ENCODE measurements at regions not wholly inside any gene's neighbourhood (a gene's known extent, or its start where the extent isn't known, plus 50 kb on each side); places are given as distances from the start of the nearest gene placed in this dataset.
"Not testable (repeated sequence)": the region's sequence is repeated elsewhere in the genome, so short reads cannot be mapped to it uniquely, and the experiment has no call there.

DNA sequence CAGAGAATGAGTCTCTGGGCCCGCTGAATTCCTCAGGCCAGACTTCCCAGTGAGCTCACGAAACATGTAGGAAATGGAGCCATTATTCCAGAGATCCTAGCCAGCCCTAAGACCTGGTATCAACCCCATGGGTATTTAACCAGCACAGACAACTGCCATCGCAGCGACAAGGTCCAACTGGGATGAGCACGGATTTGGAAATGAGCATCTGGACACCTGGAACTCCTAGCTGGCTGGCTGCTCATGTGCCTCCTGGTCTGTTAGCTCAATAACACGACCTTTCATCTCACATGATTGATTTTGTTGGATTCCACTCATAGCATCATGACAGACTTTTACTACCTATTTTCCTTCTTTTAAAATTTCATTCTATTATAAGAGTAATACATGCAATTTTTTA, 51.0 kb downstream of the POU3F3 start:
- DNase-seq (ENCODE audit: low read depth in 3 of 3) = no peak

- no peak for DNase-seq (ENCODE audit: low read depth in 3 of 3)
These were observed 55.4 kb downstream of the POU3F3 start for GRCh38 chr2:104909317-104909716.

- no peak for DNase-seq (ENCODE audit: low read depth in 3 of 3)
These were observed 60.6 kb downstream of the POU3F3 start for GRCh38 chr2:104914509-104914908.

GRCh38 chr2:104915107-104915793, 61.3 kb downstream of the POU3F3 start:
- no peak for DNase-seq (ENCODE audit: low read depth in 3 of 3)

- DNase-seq (ENCODE audit: low read depth in 3 of 3) = no peak
These were observed 65.2 kb downstream of the POU3F3 start for GRCh38 chr2:104919127-104919526.

DNA sequence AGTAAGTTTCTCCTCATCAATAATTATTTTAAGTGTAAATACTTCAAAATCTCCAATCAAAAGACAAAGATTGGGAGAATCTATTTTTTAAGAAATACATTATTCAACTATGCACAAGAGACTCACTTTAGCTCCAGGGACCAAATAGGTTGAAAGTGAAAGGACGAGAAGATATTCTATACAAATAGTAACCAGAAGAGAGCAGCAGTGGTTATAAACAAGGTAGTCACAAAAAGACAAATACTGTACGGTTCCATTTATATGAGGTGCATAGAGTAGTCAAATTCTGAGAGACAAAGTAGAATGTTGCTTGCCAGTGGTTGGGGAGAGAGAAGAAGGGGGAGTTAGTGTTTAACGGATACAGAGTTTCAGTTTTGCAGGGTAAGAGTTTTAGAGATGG, 69.8 kb downstream of the POU3F3 start:
- no peak for DNase-seq (ENCODE audit: low read depth in 3 of 3)

- DNase-seq (ENCODE audit: low read depth in 3 of 3) = no peak
These were observed 75.7 kb downstream of the POU3F3 start for GRCh38 chr2:104929663-104930062.

DNA sequence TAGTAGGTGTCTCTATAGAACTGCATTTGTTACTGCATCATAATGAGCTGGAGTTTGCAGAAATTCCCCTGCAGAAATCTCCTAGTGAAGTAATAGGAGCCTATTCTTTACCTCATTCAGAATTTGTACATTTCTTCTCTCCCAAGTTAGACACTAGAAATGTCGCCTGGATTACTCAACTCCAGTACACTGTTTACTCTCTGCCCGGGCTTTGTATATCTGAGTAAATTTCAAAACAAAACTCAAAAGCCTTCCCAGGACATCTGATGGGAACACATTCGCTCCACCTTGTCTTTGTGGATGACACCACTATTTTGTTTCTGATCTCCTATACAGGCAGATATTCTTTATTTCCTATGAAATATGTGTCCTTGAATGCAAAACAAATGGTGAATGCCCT, 76.8 kb downstream of the POU3F3 start:
- no peak for DNase-seq (ENCODE audit: low read depth in 3 of 3)

GRCh38 chr2:104932243-104932642, 78.3 kb downstream of the POU3F3 start:
- DNase-seq (ENCODE audit: low read depth in 3 of 3) = no peak

GRCh38 chr2:104933151-104933917, 79.4 kb downstream of the POU3F3 start:
- DNase-seq (ENCODE audit: low read depth in 3 of 3) = no peak

GRCh38 chr2:104936527-104936926, 82.6 kb downstream of the POU3F3 start:
- no peak for DNase-seq (ENCODE audit: low read depth in 3 of 3)

DNA sequence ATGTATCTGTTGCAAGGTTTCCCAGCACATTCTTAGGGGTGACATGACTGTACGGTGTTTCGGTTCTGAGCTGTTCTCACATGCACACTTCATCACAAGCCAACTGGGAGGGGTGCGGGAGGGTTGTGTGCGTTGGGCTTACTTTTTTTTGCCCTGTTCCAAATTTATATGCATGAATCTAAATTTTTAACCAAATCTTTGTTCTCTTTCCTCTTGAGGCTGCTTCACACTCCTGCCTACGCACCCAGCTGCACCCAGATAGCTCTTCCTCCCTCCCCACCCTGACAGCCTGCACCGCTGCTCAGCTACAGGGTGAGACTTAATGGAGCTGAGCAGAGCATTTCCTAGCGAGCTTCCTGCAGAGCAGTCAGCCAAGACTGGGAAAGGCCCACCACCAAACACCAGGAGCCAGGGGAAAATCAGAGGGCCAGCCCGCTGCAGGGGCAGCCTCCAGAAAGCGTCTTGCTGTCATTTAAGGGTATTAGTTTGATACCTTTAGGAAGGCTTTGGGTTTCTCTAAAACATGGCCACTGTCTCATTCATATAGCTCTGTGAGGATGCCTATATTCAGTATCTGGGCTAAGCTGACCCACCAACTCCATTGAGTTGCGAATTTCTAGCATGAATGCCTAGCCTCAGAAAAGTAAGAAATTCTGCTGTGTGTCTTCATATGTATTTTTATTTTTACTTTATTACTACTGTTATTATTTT, 84.5 kb downstream of the POU3F3 start:
- DNase-seq (ENCODE audit: low read depth in 3 of 3) = peak in 1 of 3 experiments; percentile 18

DNA sequence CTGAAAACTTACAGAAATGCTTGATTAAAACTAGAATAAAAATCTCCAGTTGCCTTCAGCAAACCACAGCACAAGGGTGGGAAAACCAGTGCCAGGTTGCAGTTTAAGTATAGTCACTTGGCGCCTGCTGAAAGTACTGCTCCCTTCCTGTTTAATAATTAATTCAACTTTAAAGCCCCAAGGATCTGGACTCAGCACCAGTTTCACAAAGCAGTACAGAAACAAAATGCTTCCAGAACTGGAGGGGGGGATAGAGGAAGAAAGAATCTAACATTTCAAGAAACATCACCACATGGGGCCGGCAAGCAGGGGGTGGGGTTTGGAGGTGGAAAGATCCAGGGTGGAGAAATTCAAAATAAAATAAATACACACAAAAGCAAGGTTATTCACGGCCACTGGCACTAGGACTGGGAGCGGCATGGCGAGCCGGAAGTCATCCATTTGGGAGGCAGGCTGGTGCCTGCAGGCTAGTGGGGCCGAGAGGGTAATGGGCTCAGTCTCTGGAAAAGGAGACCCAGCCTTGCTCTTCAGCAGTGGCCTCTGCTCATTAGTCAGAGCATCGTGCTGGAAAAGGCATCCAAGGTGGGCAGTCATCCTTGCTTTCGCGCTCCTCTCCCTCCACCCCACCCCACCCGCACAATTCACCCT, 85.8 kb downstream of the POU3F3 start:
- DNase-seq (ENCODE audit: low read depth in 3 of 3) = no peak

DNA sequence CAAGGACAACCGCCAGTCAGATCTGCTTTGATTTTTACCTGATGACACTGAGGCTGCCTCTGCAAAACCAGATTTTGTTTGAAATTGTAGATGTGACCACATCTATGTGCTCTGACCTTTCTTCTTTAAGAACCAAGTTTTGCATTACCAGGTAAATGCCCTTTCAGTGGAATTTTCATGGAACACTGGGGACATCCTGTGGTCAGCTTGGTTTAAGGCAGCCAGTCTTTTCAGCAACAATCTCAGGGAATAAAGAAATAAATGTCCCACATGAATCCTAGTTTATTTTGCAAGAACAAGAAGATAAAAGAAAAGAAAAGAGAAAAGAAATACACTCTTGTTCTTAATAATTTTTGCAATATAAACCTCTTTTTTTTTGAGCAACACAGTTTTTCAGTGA, 90.6 kb downstream of the POU3F3 start:
- DNase-seq (ENCODE audit: low read depth in 3 of 3) = no peak

- DNase-seq (ENCODE audit: low read depth in 3 of 3) = no peak
These were observed 91.2 kb downstream of the POU3F3 start for GRCh38 chr2:104945121-104945520.

- no peak for DNase-seq (ENCODE audit: low read depth in 3 of 3)
These were observed 92.0 kb downstream of the POU3F3 start for GRCh38 chr2:104945866-104946265.

- not testable (repeated sequence) for DNase-seq (ENCODE audit: low read depth in 3 of 3)
These were observed 90.4 kb upstream of the MRPS9 start for GRCh38 chr2:104947456-104947855.

DNA sequence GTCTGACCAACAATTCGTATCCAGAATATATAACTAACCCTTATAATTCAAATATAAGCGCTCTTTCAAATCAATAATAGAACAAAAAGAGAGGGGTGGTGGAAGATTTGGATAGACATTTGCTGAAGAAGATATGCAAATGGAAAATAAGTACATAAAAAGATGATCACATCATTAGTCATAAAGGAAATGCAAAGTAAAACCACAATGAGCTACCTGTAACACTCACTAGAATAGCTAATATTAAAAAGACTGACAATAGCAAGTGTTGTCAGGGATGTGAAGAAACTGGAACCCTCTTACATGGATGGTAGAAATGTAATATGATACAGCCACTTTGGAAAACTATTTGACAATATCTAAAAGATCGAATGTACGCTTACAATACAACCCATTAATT, 84.9 kb upstream of the MRPS9 start:
- DNase-seq (ENCODE audit: low read depth in 3 of 3) = no peak

DNA sequence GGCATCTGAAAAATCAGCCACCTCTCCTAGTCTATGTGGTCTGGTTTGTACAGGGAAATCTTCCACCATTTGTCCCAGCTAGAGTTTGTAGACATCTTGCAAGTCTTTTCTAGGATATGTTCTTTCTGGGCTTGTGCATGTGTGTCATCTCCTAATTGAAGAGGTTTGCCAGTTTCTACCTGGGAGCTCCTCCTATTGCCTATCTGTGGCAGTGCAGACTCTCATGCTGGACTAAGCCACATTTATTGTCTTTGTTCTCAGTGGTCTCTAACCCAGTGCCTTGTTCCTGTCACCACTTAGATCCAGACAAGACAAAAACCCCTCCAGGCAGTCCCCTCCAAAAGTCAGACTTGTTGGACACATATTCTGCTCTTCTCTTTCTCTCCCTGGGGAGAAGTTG, 72.0 kb upstream of the MRPS9 start:
- DNase-seq (ENCODE audit: low read depth in 3 of 3) = no peak

- no peak for DNase-seq (ENCODE audit: low read depth in 3 of 3)
These were observed 68.3 kb upstream of the MRPS9 start for GRCh38 chr2:104969564-104969963.

DNA sequence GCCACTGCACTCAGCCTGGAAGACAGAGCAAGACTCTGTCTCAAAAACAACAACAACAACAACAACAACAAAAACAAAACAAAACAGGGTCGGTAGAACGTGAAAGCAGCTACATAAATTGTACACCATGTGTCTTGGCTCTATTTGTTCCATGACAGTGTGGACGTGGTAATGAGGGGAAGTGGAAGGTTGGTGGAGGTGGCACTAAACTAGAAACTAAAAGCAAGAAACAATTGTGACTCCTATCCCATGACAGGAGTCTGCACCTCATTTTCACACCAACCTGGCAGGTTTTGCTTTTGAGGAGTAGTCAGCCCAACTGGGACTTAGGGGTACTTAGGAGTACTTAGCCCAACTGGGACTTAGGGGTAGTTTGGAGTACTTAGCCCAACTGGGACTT, 62.5 kb upstream of the MRPS9 start:
- DNase-seq (ENCODE audit: low read depth in 3 of 3) = no peak

GRCh38 chr2:104975851-104976250, 62.0 kb upstream of the MRPS9 start:
- no peak for DNase-seq (ENCODE audit: low read depth in 3 of 3)

Measured in stimulated activated CD4-positive, alpha-beta T cell treated with anti-CD3 and anti-CD28 coated beads, TNF-alpha, amount 100 ng/mL, for 24 hours (primary cell).